GM12878 (cell line): ENCODE measurements at regions not wholly inside any gene's neighbourhood (a gene's known extent, or its start where the extent isn't known, plus 50 kb on each side); places are given as distances from the start of the nearest gene placed in this dataset.

Experiments
- CHD2 ChIP-seq: IDR thresholded peaks from 2 replicates; pipeline ENCODE4 v1.6.1; 2011; ENCODE audit warnings: low read depth, low read length, improper control_type of control experiment, borderline replicate concordance
- CHD4 ChIP-seq: fragments of 200-600 bp; sonication (generic); IDR thresholded peaks from 2 replicates; pipeline ENCODE4 v1.6.1; 2016; ENCODE audit warnings: mild to moderate bottlenecking
- CREB1 ChIP-seq: IDR thresholded peaks from 2 replicates; pipeline ENCODE4 v1.6.1; 2012; ENCODE audit warnings: low read depth, mild to moderate bottlenecking, inconsistent platforms
- EGR1 ChIP-seq, 2 experiments: IDR thresholded peaks; 1 replicate in 1 of 2; 2 replicates in 1 of 2; pipeline ENCODE4 v1.6.1; 2011 to 2012; ENCODE audit warnings: low read depth in 2 of 2, low read length in 2 of 2, borderline replicate concordance in 1 of 2, mild to moderate bottlenecking in 1 of 2, moderate library complexity in 1 of 2
- ETV6 ChIP-seq, 2 experiments: fragments of 450-650 bp in 1 of 2; IDR thresholded peaks in 1 of 2; conservative IDR thresholded peaks in 1 of 2; 2 replicates each; pipeline ENCODE4 v1.6.1; 2014; ENCODE audit warnings: antibody characterized with exemption in 1 of 2, borderline replicate concordance in 1 of 2, low read depth in 1 of 2, mild to moderate bottlenecking in 1 of 2, moderate library complexity in 1 of 2
- HDAC2 ChIP-seq: fragments of 200-600 bp; sonication (generic); IDR thresholded peaks from 2 replicates; pipeline ENCODE4 v1.6.1; 2017
- IRF4 ChIP-seq: IDR thresholded peaks from 2 replicates; pipeline ENCODE4 v1.6.1; 2011; ENCODE audit warnings: low read depth, low read length
- MYC ChIP-seq: IDR thresholded peaks from 2 replicates; pipeline ENCODE4 v1.6.1; 2011; ENCODE audit warnings: mild to moderate bottlenecking, low read length, moderate library complexity, inconsistent platforms; ENCODE audit not compliant: insufficient read depth, insufficient replicate concordance, insufficient read length, severe bottlenecking
- PAX5 ChIP-seq: IDR thresholded peaks from 2 replicates; pipeline ENCODE4 v1.6.1; 2011; ENCODE audit warnings: low read depth, low read length, borderline replicate concordance
- RAD21 ChIP-seq: IDR thresholded peaks from 2 replicates; pipeline ENCODE4 v1.6.1; 2011; ENCODE audit warnings: mild to moderate bottlenecking, low read depth, low read length, moderate library complexity; ENCODE audit not compliant: insufficient read depth
- RCOR1 ChIP-seq: conservative IDR thresholded peaks from 2 replicates; pipeline ENCODE4 v1.6.1; 2012; ENCODE audit warnings: low read depth, low read length, improper control_type of control experiment
- RFX5 ChIP-seq: IDR thresholded peaks from 2 replicates; pipeline ENCODE4 v1.6.1; 2011; ENCODE audit warnings: low read depth, low read length, improper control_type of control experiment
- TBL1XR1 ChIP-seq: IDR thresholded peaks from 2 replicates; pipeline ENCODE4 v1.6.1; 2012; ENCODE audit warnings: low read depth, low read length, improper control_type of control experiment
- TCF3 ChIP-seq: IDR thresholded peaks from 2 replicates; pipeline ENCODE4 v1.6.1; 2012; ENCODE audit warnings: low read depth, mild to moderate bottlenecking, low read length, borderline replicate concordance; ENCODE audit not compliant: insufficient read depth
- TCF7 ChIP-seq: IDR thresholded peaks from 2 replicates; pipeline ENCODE4 v1.6.1; 2014; ENCODE audit warnings: antibody characterized with exemption, borderline replicate concordance
- YY1 ChIP-seq: IDR thresholded peaks from 2 replicates; pipeline ENCODE4 v1.6.1; 2011; ENCODE audit warnings: low read depth, mild to moderate bottlenecking, low read length
- ZZZ3 ChIP-seq: IDR thresholded peaks from 2 replicates; pipeline ENCODE4 v1.6.1; 2011; ENCODE audit warnings: low read depth; ENCODE audit not compliant: control insufficient read depth, insufficient read length
- TF ChIP-seq, protein P1 (sequence below): IDR thresholded peaks from 2 replicates; pipeline ENCODE4 v1.6.1; 2011; ENCODE audit warnings: mild to moderate bottlenecking, low read depth, low read length, moderate library complexity; ENCODE audit not compliant: insufficient replicate concordance
- TF ChIP-seq, protein P2 (sequence below): IDR thresholded peaks from 2 replicates; pipeline ENCODE4 v1.6.1; 2012; ENCODE audit warnings: low read depth, low read length, improper control_type of control experiment
- TF ChIP-seq, protein P3 (sequence below): fragments of 450-650 bp; IDR thresholded peaks from 2 replicates; pipeline ENCODE4 v1.6.1; 2018; ENCODE audit warnings: borderline replicate concordance, mild to moderate bottlenecking; ENCODE audit not compliant: partially characterized antibody
- TF ChIP-seq, protein P4 (sequence below): IDR thresholded peaks from 2 replicates; pipeline ENCODE4 v1.6.1; 2012; ENCODE audit warnings: improper control_type of control experiment, low read depth, low read length; ENCODE audit not compliant: insufficient replicate concordance

DNA sequence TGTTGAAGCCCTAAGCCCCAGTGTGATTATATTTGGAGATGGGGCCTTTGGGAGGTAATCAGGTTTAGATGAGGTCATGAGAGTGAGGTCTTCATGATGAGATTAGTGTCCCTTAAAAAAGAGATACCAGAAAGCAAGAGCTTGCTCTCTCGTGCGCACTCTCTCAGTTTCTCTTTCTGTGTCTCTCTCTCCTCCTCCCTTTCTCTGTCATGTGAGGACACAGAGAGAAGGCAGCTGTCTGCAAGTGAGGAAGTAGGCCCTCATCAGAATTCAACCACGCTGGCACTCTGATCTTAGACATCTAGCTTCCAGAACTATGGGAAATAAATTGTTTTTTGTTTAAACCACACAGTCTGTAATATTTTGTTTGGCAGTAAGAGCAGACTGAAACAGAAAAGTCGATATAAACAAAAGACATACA, 180.5 kb downstream of the IBTK start (continued):
- TF ChIP-seq, protein P1, sequence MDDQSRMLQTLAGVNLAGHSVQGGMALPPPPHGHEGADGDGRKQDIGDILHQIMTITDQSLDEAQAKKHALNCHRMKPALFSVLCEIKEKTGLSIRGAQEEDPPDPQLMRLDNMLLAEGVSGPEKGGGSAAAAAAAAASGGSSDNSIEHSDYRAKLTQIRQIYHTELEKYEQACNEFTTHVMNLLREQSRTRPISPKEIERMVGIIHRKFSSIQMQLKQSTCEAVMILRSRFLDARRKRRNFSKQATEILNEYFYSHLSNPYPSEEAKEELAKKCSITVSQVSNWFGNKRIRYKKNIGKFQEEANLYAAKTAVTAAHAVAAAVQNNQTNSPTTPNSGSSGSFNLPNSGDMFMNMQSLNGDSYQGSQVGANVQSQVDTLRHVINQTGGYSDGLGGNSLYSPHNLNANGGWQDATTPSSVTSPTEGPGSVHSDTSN, result no peak
- TF ChIP-seq RAD21, result no peak
- TF ChIP-seq CHD4, result no peak
- TF ChIP-seq TCF3, result peak; percentile 75; the same call in 1 of the 2 replicates
- peak; percentile 81 for TF ChIP-seq CREB1
- TF ChIP-seq TBL1XR1, result no peak
- TF ChIP-seq MYC, result no peak
- TF ChIP-seq RFX5, result no peak
- TF ChIP-seq, protein P2, sequence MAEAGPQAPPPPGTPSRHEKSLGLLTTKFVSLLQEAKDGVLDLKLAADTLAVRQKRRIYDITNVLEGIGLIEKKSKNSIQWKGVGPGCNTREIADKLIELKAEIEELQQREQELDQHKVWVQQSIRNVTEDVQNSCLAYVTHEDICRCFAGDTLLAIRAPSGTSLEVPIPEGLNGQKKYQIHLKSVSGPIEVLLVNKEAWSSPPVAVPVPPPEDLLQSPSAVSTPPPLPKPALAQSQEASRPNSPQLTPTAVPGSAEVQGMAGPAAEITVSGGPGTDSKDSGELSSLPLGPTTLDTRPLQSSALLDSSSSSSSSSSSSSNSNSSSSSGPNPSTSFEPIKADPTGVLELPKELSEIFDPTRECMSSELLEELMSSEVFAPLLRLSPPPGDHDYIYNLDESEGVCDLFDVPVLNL, result no peak
- TF ChIP-seq ZZZ3, result no peak
- TF ChIP-seq HDAC2, result no peak
- TF ChIP-seq TCF7, result no peak
- no peak for TF ChIP-seq CHD2
- TF ChIP-seq EGR1 (IDR thresholded peaks at IDR 0.05; ENCODE audit: borderline replicate concordance in 1 of 2, low read depth in 2 of 2, low read length in 2 of 2), result no peak
- 0 out of 2 replicates have a peak, but pooled peaks have one; percentile 28 for TF ChIP-seq YY1
- TF ChIP-seq, protein P3, sequence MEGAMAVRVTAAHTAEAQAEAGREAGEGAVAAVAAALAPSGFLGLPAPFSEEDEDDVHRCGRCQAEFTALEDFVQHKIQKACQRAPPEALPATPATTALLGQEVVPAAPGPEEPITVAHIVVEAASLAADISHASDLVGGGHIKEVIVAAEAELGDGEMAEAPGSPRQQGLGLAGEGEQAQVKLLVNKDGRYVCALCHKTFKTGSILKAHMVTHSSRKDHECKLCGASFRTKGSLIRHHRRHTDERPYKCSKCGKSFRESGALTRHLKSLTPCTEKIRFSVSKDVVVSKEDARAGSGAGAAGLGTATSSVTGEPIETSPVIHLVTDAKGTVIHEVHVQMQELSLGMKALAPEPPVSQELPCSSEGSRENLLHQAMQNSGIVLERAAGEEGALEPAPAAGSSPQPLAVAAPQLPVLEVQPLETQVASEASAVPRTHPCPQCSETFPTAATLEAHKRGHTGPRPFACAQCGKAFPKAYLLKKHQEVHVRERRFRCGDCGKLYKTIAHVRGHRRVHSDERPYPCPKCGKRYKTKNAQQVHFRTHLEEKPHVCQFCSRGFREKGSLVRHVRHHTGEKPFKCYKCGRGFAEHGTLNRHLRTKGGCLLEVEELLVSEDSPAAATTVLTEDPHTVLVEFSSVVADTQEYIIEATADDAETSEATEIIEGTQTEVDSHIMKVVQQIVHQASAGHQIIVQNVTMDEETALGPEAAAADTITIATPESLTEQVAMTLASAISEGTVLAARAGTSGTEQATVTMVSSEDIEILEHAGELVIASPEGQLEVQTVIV, result no peak
- TF ChIP-seq, protein P4, sequence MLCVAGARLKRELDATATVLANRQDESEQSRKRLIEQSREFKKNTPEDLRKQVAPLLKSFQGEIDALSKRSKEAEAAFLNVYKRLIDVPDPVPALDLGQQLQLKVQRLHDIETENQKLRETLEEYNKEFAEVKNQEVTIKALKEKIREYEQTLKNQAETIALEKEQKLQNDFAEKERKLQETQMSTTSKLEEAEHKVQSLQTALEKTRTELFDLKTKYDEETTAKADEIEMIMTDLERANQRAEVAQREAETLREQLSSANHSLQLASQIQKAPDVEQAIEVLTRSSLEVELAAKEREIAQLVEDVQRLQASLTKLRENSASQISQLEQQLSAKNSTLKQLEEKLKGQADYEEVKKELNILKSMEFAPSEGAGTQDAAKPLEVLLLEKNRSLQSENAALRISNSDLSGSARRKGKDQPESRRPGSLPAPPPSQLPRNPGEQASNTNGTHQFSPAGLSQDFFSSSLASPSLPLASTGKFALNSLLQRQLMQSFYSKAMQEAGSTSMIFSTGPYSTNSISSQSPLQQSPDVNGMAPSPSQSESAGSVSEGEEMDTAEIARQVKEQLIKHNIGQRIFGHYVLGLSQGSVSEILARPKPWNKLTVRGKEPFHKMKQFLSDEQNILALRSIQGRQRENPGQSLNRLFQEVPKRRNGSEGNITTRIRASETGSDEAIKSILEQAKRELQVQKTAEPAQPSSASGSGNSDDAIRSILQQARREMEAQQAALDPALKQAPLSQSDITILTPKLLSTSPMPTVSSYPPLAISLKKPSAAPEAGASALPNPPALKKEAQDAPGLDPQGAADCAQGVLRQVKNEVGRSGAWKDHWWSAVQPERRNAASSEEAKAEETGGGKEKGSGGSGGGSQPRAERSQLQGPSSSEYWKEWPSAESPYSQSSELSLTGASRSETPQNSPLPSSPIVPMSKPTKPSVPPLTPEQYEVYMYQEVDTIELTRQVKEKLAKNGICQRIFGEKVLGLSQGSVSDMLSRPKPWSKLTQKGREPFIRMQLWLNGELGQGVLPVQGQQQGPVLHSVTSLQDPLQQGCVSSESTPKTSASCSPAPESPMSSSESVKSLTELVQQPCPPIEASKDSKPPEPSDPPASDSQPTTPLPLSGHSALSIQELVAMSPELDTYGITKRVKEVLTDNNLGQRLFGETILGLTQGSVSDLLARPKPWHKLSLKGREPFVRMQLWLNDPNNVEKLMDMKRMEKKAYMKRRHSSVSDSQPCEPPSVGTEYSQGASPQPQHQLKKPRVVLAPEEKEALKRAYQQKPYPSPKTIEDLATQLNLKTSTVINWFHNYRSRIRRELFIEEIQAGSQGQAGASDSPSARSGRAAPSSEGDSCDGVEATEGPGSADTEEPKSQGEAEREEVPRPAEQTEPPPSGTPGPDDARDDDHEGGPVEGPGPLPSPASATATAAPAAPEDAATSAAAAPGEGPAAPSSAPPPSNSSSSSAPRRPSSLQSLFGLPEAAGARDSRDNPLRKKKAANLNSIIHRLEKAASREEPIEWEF, result no peak
- 0 out of 4 replicates have a peak, but pooled peaks of 1 of the 2 experiments have one; percentile 14 for TF ChIP-seq ETV6 (conservative IDR thresholded peaks at IDR 0.05 in 1 of 2, IDR thresholded peaks at IDR 0.05 in 1 of 2; ENCODE audit: borderline replicate concordance in 1 of 2, low read depth in 1 of 2)
- no peak; the same call in 1 of the 2 replicates for TF ChIP-seq PAX5
- no peak for TF ChIP-seq RCOR1
- peak; percentile 66 for TF ChIP-seq IRF4
